DND-41 (cell line): ENCODE measurements at regions not wholly inside any gene's neighbourhood (a gene's known extent, or its start where the extent isn't known, plus 50 kb on each side); places are given as distances from the start of the nearest gene placed in this dataset.

Source experiments
- ATAC-seq: fragments of 200-7000 bp; cut with Tn5 transposase; 3 replicates; pipeline ENCODE4 v1.9.1; 2021; ENCODE audit warnings: low read depth; ENCODE audit not compliant: insufficient read depth
- DNase-seq: peaks from one replicate; pipeline ENCODE4 v3.0.0-alpha.2; 2020
- H2AFZ ChIP-seq: 2 replicates; pipeline ENCODE4 v1.6.0; 2012; ENCODE audit warnings: low read depth, low read length
- H3K27ac ChIP-seq: 2 replicates; pipeline ENCODE4 v1.5.1; 2012; ENCODE audit warnings: low read length, inconsistent platforms
- H3K27me3 ChIP-seq: fragments of 200-600 bp; sonication (generic); 2 replicates; pipeline ENCODE4 v1.6.0; 2012; ENCODE audit warnings: low read length, mild to moderate bottlenecking, inconsistent platforms; ENCODE audit not compliant: insufficient read depth, poor library complexity
- H3K36me3 ChIP-seq: 2 replicates; pipeline ENCODE4 v1.5.1; 2012; ENCODE audit warnings: low read length, inconsistent platforms; ENCODE audit not compliant: insufficient read depth
- H3K4me1 ChIP-seq: 2 replicates; pipeline ENCODE4 v1.5.1; 2012; ENCODE audit warnings: mild to moderate bottlenecking, low read length; ENCODE audit not compliant: insufficient read depth
- H3K4me2 ChIP-seq: 2 replicates; pipeline ENCODE4 v1.6.0; 2012; ENCODE audit warnings: mild to moderate bottlenecking, moderate library complexity, low read length, inconsistent platforms; ENCODE audit not compliant: insufficient read depth
- H3K4me3 ChIP-seq, 2 experiments: fragments of 200-600 bp in 1 of 2; shearing (Covaris generic) in 1 of 2; 2 replicates each; pipeline ENCODE4 v1.5.1; 2012 to 2016; ENCODE audit warnings: inconsistent platforms in 2 of 2, low read length in 2 of 2, mild to moderate bottlenecking in 2 of 2, low read depth in 1 of 2, moderate library complexity in 1 of 2
- H3K79me2 ChIP-seq: 2 replicates; pipeline ENCODE4 v1.6.0; 2012; ENCODE audit warnings: low read length, inconsistent platforms; ENCODE audit not compliant: insufficient read depth
- H3K9ac ChIP-seq: 2 replicates; pipeline ENCODE4 v1.6.0; 2012; ENCODE audit warnings: low read depth, mild to moderate bottlenecking, inconsistent platforms, low read length, moderate library complexity
- H3K9me3 ChIP-seq: 2 replicates; pipeline ENCODE4 v1.5.1; 2012; ENCODE audit warnings: low read length, moderate library complexity, mild to moderate bottlenecking, inconsistent platforms; ENCODE audit not compliant: insufficient read depth, severe bottlenecking
- H4K20me1 ChIP-seq: 2 replicates; pipeline ENCODE4 v1.6.0; 2012; ENCODE audit warnings: low read length; ENCODE audit not compliant: insufficient read depth
- EZH2 ChIP-seq: IDR thresholded peaks from 3 replicates; pipeline ENCODE4 v1.6.1; 2012; ENCODE audit warnings: borderline replicate concordance, low read depth, mild to moderate bottlenecking, moderate library complexity, low read length, inconsistent platforms; ENCODE audit not compliant: severe bottlenecking
- TF ChIP-seq, protein P1 (sequence below): IDR thresholded peaks from 2 replicates; pipeline ENCODE4 v1.5.1; 2012; ENCODE audit warnings: borderline replicate concordance, low read length, moderate library complexity, mild to moderate bottlenecking; ENCODE audit not compliant: poor library complexity, severe bottlenecking; ENCODE audit errors: extremely low read depth

DNA sequence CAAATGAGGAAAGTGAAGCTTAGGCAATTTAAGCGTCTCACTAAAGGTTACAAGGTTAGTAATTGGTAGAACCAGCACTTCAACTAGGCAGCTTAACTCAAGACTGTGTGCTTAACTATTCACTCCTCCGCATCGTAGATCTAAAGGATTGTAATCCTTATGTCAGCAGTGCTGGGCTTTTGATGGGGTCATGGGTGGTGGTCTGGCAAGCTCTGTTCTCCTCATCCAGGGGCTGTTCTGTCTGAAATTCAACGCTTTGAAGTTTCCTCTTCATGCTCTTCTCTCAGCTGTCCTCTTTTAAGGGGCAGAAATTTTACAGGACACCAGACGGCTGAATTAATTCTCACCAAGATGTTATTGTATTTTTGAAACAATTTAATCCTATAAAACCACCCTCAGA is 165.5 kb upstream of the FAM98A start:
- H3K9ac ChIP-seq, result no peak overlapping the region
- H3K27ac ChIP-seq, result no peak overlapping the region

GRCh38 chr2:33763671-33764310 is 164.7 kb upstream of the FAM98A start:
- H3K4me2 ChIP-seq, result no peak overlapping the region
- H3K27me3 ChIP-seq, result no peaks in the 10 kb centered on the region
- no peaks in the 10 kb centered on the region for H3K4me1 ChIP-seq
- no peaks in the 10 kb centered on the region for H4K20me1 ChIP-seq
- TF ChIP-seq, protein P1, sequence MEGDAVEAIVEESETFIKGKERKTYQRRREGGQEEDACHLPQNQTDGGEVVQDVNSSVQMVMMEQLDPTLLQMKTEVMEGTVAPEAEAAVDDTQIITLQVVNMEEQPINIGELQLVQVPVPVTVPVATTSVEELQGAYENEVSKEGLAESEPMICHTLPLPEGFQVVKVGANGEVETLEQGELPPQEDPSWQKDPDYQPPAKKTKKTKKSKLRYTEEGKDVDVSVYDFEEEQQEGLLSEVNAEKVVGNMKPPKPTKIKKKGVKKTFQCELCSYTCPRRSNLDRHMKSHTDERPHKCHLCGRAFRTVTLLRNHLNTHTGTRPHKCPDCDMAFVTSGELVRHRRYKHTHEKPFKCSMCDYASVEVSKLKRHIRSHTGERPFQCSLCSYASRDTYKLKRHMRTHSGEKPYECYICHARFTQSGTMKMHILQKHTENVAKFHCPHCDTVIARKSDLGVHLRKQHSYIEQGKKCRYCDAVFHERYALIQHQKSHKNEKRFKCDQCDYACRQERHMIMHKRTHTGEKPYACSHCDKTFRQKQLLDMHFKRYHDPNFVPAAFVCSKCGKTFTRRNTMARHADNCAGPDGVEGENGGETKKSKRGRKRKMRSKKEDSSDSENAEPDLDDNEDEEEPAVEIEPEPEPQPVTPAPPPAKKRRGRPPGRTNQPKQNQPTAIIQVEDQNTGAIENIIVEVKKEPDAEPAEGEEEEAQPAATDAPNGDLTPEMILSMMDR, result no peak
- no peak for TF ChIP-seq EZH2
- no peak for DNase-seq
- H3K27ac ChIP-seq, result no peak overlapping the region
- H3K9ac ChIP-seq, result no peak overlapping the region
- no peak overlapping the region for H3K4me3 ChIP-seq
- H3K36me3 ChIP-seq, result no peaks in the 10 kb centered on the region
- no peaks in the 10 kb centered on the region for H3K79me2 ChIP-seq
- ATAC-seq, result no peak
- no peaks in the 10 kb centered on the region for H3K9me3 ChIP-seq
- 0 out of 2 replicates have a peak overlapping the region, but pooled peaks have one; percentile 33 for H2AFZ ChIP-seq

More for the DNA sequence above, 165.5 kb upstream of the FAM98A start:
- H3K79me2 ChIP-seq, result no peaks in the 10 kb centered on the region
- no peak overlapping the region for H3K4me3 ChIP-seq
- DNase-seq, result no peak
- no peaks in the 10 kb centered on the region for H3K36me3 ChIP-seq
- no peak for ATAC-seq
- H3K27me3 ChIP-seq, result no peaks in the 10 kb centered on the region
- TF ChIP-seq, protein P1, result no peak
- TF ChIP-seq EZH2, result no peak
- no peaks in the 10 kb centered on the region for H3K9me3 ChIP-seq
- no peak overlapping the region for H3K4me2 ChIP-seq
- H4K20me1 ChIP-seq, result no peaks in the 10 kb centered on the region
- H3K4me1 ChIP-seq, result no peaks in the 10 kb centered on the region
- H2AFZ ChIP-seq, result no peak overlapping the region

DNA sequence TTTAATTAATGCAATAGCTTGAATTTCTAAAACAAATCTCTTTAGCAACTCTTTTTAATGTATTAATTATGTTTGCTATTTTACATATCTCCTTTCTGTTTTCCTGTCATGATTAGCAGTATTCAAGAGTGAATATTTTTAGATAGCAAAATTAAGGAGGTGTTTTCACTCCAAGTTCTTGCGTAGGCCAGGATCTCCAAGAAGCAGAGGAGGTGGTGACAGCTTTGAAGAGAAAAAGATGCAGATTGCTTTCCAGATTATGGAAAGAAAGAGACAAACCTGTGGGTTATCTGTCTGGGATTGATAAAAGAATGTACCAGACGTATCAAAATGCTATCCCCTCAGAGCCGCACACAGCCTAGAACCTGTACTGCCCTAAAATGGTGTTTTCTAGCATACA is 163.5 kb upstream of the FAM98A start:
- no peak for ATAC-seq
- no peaks in the 10 kb centered on the region for H3K4me1 ChIP-seq
- TF ChIP-seq EZH2, result no peak
- no peaks in the 10 kb centered on the region for H3K36me3 ChIP-seq
- H3K27me3 ChIP-seq, result no peaks in the 10 kb centered on the region
- no peak overlapping the region for H3K9ac ChIP-seq
- H2AFZ ChIP-seq, result no peak overlapping the region
- H3K4me2 ChIP-seq, result no peak overlapping the region
- no peaks in the 10 kb centered on the region for H3K79me2 ChIP-seq
- no peaks in the 10 kb centered on the region for H4K20me1 ChIP-seq
- no peak overlapping the region for H3K27ac ChIP-seq
- DNase-seq, result no peak
- H3K4me3 ChIP-seq, result no peak overlapping the region
- H3K9me3 ChIP-seq, result no peaks in the 10 kb centered on the region

- DNase-seq, result no peak
- H3K4me2 ChIP-seq, result no peak overlapping the region
- no peak overlapping the region for H3K4me3 ChIP-seq
- TF ChIP-seq, protein P1, result no peak
- no peak for TF ChIP-seq EZH2
- ATAC-seq, result no peak
- H3K9me3 ChIP-seq, result no peaks in the 10 kb centered on the region
- no peak overlapping the region for H2AFZ ChIP-seq
- H3K27ac ChIP-seq, result no peak overlapping the region
- H3K36me3 ChIP-seq, result no peaks in the 10 kb centered on the region
- H3K9ac ChIP-seq, result no peak overlapping the region
- no peaks in the 10 kb centered on the region for H3K4me1 ChIP-seq
- H4K20me1 ChIP-seq, result no peaks in the 10 kb centered on the region
- H3K79me2 ChIP-seq, result no peaks in the 10 kb centered on the region
- H3K27me3 ChIP-seq, result no peaks in the 10 kb centered on the region
These were observed 147.2 kb upstream of the FAM98A start for GRCh38 chr2:33746208-33746800.
